ENCODE measurements at regions not wholly inside any gene's neighbourhood (a gene's known extent, or its start where the extent isn't known, plus 50 kb on each side); places are given as distances from the start of the nearest gene placed in this dataset.

DNA sequence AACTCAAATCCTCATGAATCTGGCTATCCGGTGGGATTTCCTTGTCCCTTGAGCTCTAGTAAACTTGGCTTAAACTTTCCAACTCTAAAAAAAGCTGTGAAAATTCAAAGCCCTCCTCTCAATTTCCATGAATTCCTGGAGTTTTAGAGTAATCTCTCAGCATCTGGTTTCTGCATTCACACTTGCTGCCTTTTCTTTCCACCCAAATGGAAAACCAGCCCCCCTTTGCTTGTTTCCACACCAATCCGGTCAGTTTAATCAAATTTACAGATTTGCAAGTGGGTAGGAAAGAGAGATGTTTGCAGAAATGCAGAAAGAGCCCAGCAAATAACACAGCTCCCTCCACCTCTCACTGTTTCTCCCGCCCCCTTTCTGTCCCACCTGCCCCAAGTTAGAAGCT lies 91.1 kb downstream of the ENC1 start:
- no peak for ATAC-seq (ENCODE audit: low read depth)
- H3K4me1 Mint-ChIP-seq: no peaks in the 10 kb centered on the region
- intact Hi-C loops (cut with micrococcal nuclease): no loop called here
- no peak overlapping the region for H3K4me3 Mint-ChIP-seq
- peaks cover 2% of the 10 kb centered on the region for H3K27me3 Mint-ChIP-seq
- no peak for DNase-seq
- no peaks in the 10 kb centered on the region for H3K9me3 Mint-ChIP-seq
- ChIA-PET CTCF (no interaction called here), POLR2A (no interaction called here)
- no peak overlapping the region for H3K27ac Mint-ChIP-seq
- no peaks in the 10 kb centered on the region for H3K36me3 Mint-ChIP-seq (ENCODE audit: low read depth)
- TF ChIP-seq, protein P1, sequence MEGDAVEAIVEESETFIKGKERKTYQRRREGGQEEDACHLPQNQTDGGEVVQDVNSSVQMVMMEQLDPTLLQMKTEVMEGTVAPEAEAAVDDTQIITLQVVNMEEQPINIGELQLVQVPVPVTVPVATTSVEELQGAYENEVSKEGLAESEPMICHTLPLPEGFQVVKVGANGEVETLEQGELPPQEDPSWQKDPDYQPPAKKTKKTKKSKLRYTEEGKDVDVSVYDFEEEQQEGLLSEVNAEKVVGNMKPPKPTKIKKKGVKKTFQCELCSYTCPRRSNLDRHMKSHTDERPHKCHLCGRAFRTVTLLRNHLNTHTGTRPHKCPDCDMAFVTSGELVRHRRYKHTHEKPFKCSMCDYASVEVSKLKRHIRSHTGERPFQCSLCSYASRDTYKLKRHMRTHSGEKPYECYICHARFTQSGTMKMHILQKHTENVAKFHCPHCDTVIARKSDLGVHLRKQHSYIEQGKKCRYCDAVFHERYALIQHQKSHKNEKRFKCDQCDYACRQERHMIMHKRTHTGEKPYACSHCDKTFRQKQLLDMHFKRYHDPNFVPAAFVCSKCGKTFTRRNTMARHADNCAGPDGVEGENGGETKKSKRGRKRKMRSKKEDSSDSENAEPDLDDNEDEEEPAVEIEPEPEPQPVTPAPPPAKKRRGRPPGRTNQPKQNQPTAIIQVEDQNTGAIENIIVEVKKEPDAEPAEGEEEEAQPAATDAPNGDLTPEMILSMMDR (IDR thresholded peaks at IDR 0.05): no peak

DNA sequence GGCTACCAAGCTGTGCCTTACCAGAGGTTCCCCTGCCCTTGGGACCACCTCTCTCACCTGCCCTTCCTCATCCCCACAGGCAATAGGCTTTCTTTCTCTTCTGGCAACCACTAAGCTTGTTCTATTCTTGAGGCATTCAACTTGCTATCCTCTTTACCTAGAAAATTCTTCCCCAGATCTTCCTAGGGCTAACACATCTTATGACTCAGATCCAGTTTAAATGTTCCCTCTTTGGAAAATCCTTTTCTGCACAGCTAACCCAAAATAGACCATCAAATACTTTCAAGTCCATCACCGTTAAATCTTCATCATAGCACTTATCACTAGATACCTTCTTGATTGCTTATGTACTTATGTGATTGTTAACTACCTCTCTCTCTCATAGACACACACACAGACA lies 93.7 kb downstream of the ENC1 start:
- ATAC-seq (ENCODE audit: low read depth) (no peak), DNase-seq (no peak)
- no peaks in the 10 kb centered on the region for H3K9me3 Mint-ChIP-seq
- TF ChIP-seq, protein P1 (IDR thresholded peaks at IDR 0.05): no peak
- intact Hi-C loops (cut with micrococcal nuclease): no loop called here
- H3K27me3 Mint-ChIP-seq: no peaks in the 10 kb centered on the region
- no peak overlapping the region for H3K27ac Mint-ChIP-seq
- POLR2A ChIA-PET: no interaction called here
- no peak overlapping the region for H3K4me3 Mint-ChIP-seq
- CTCF ChIA-PET: no interaction called here
- H3K36me3 Mint-ChIP-seq (ENCODE audit: low read depth): no peaks in the 10 kb centered on the region
- no peaks in the 10 kb centered on the region for H3K4me1 Mint-ChIP-seq

DNA sequence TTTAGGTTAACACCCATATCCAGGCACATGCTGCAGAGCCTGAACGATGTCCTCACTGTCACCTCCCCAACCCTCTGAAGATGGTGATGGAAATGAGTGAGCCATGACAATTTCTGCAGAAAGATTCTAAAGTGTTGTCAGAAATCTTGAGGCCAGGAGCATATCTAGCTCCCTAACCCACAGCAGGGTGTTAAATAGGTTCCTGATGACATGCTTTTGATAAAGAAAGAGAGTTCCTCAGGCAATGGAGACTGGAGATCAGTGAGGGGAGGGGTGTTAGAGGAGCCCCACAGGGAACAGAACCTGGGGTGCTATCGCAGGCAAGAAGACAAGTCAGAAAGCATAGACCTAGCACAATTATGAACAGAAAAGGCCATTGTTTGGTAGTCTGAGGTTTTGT lies 95.7 kb downstream of the ENC1 start:
- no peaks in the 10 kb centered on the region for H3K4me1 Mint-ChIP-seq
- POLR2A ChIA-PET: no interaction called here
- TF ChIP-seq, protein P1 (IDR thresholded peaks at IDR 0.05): no peak
- DNase-seq: no peak
- no peak overlapping the region for H3K27ac Mint-ChIP-seq
- intact Hi-C loops (cut with micrococcal nuclease): no loop called here
- H3K36me3 Mint-ChIP-seq (ENCODE audit: low read depth): no peaks in the 10 kb centered on the region
- no peaks in the 10 kb centered on the region for H3K27me3 Mint-ChIP-seq
- no peak overlapping the region for H3K4me3 Mint-ChIP-seq
- no peak for ATAC-seq (ENCODE audit: low read depth)
- H3K9me3 Mint-ChIP-seq: no peaks in the 10 kb centered on the region
- CTCF ChIA-PET: no interaction called here

DNA sequence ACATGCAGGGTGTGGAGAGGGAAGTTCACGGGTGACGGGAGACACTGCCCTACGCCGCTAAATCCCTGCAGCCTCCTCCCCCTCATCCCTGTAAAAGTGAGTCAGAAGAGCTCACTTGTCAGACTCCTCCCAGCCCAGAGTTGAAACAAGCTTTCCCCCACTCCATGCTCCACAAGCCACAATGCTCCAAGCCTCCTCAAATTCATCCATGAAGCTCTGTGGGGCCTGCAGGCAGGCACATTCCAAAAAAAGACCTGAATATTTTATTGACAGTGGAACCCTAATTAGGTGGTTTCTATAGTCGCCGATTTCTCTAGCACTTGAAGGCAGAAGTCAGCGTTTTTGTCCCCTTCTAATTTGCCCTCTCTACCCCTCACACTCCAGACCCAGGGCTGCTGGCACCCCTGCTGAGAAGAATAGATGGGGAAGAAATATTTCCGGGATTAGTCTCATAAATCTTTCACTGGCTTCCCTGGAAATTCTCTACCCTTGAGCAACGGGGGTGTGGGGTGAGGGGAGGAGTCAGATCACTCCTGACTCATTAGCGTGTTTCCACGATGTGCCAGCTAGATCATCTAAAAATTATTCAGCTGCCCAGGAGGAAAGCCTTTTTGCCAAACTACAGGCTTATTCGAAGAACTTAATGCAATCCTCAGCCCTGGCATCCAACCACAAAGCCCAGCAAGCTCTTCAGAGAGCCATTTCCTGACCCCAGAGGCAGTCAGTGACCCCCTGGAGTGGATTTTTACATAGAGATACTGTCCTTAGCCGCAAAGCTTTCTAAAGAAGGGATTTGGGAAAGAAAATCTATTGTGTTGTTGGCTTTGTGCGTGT lies 97.1 kb downstream of the ENC1 start:
- ATAC-seq (ENCODE audit: low read depth) (no peak), DNase-seq (no peak)
- Mint-ChIP-seq H3K27me3 (no peaks in the 10 kb centered on the region), H3K4me1 (no peaks in the 10 kb centered on the region), H3K4me3 (no peak overlapping the region), H3K27ac (no peak overlapping the region), H3K36me3 (ENCODE audit: low read depth) (no peaks in the 10 kb centered on the region), H3K9me3 (no peaks in the 10 kb centered on the region)
- intact Hi-C loops (cut with micrococcal nuclease): no loop called here
- ChIA-PET CTCF (no interaction called here), POLR2A (no interaction called here)
- TF ChIP-seq, protein P1 (IDR thresholded peaks at IDR 0.05): no peak

DNA sequence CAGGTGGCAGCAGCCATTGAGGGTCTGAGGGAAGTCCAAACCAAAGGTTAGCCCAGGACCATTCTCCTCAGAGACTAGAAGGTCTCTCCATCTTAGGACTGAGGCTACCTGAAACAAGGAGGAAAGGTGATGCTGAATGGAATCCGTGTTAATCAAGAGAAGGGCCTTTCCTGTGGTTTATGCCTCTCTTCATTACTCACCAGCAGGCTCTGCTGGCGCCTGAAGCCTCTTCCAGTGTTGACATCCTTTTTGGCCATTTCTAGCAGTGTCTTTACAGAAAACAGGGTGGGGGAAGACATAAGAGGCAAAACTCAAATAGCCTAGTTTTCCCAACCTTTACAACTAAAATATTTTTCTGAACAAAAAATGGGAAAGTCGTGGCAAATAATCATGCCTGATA lies 98.0 kb downstream of the ENC1 start:
- Mint-ChIP-seq H3K4me1 (no peaks in the 10 kb centered on the region), H3K4me3 (no peak overlapping the region), H3K36me3 (ENCODE audit: low read depth) (no peaks in the 10 kb centered on the region), H3K9me3 (no peaks in the 10 kb centered on the region), H3K27me3 (peaks cover 5% of the 10 kb centered on the region), H3K27ac (no peak overlapping the region)
- ChIA-PET POLR2A (no interaction called here), CTCF (no interaction called here)
- ATAC-seq (ENCODE audit: low read depth) (no peak), DNase-seq (no peak)
- TF ChIP-seq, protein P1 (IDR thresholded peaks at IDR 0.05): no peak
- intact Hi-C loops (cut with micrococcal nuclease): no loop called here

Measured in activated B cell treated with CpG ODN at 0.5 μM for 24 hours (primary cell).